ENCODE measurements at regions not wholly inside any gene's neighbourhood (a gene's known extent, or its start where the extent isn't known, plus 50 kb on each side); places are given as distances from the start of the nearest gene placed in this dataset.
"Not testable (repeated sequence)": the region's sequence is repeated elsewhere in the genome, so short reads cannot be mapped to it uniquely, and the experiment has no call there.

GRCh38 chr6:156451088-156451487 lies 326.1 kb upstream of the ARID1B start:
- DNase-seq (ENCODE audit: low read depth in 2 of 2): no peak

- no peak for DNase-seq (ENCODE audit: low read depth in 2 of 2)
These were observed 326.8 kb upstream of the ARID1B start for GRCh38 chr6:156450421-156450820.

GRCh38 chr6:156449569-156449968 lies 327.6 kb upstream of the ARID1B start:
- DNase-seq (ENCODE audit: low read depth in 2 of 2): no peak

GRCh38 chr6:156449128-156449527 lies 328.1 kb upstream of the ARID1B start:
- no peak for DNase-seq (ENCODE audit: low read depth in 2 of 2)

GRCh38 chr6:156448579-156448978 lies 328.6 kb upstream of the ARID1B start:
- DNase-seq (ENCODE audit: low read depth in 2 of 2): no peak

- no peak for DNase-seq (ENCODE audit: low read depth in 2 of 2)
These were observed 336.5 kb upstream of the ARID1B start for GRCh38 chr6:156440688-156441087.

GRCh38 chr6:156438350-156438923 lies 338.7 kb upstream of the ARID1B start:
- no peak for DNase-seq (ENCODE audit: low read depth in 2 of 2)

- no peak for DNase-seq (ENCODE audit: low read depth in 2 of 2)
These were observed 339.9 kb upstream of the ARID1B start for GRCh38 chr6:156437121-156437879.

GRCh38 chr6:156434795-156435190 lies 342.4 kb upstream of the ARID1B start:
- no peak for DNase-seq (ENCODE audit: low read depth in 2 of 2)

GRCh38 chr6:156434049-156434794 lies 343.0 kb upstream of the ARID1B start:
- DNase-seq (ENCODE audit: low read depth in 2 of 2): no peak

- DNase-seq (ENCODE audit: low read depth in 2 of 2): no peak
These were observed 344.6 kb upstream of the ARID1B start for GRCh38 chr6:156432543-156432942.

GRCh38 chr6:156430386-156430785 lies 346.8 kb upstream of the ARID1B start:
- DNase-seq (ENCODE audit: low read depth in 2 of 2): no peak

GRCh38 chr6:156427345-156427744 lies 349.8 kb upstream of the ARID1B start:
- DNase-seq (ENCODE audit: low read depth in 2 of 2): no peak

- DNase-seq (ENCODE audit: low read depth in 2 of 2): no peak
These were observed 351.7 kb upstream of the ARID1B start for GRCh38 chr6:156425359-156426020.

- DNase-seq (ENCODE audit: low read depth in 2 of 2): no peak
These were observed 353.3 kb upstream of the ARID1B start for GRCh38 chr6:156423829-156424228.

GRCh38 chr6:156423075-156423474 lies 354.1 kb upstream of the ARID1B start:
- no peak for DNase-seq (ENCODE audit: low read depth in 2 of 2)

GRCh38 chr6:156421933-156422332 lies 355.2 kb upstream of the ARID1B start:
- DNase-seq (ENCODE audit: low read depth in 2 of 2): no peak

GRCh38 chr6:156421301-156421700 lies 355.9 kb upstream of the ARID1B start:
- DNase-seq (ENCODE audit: low read depth in 2 of 2): not testable (repeated sequence)

GRCh38 chr6:156420172-156420993 lies 356.8 kb upstream of the ARID1B start:
- no peak for DNase-seq (ENCODE audit: low read depth in 2 of 2)

- no peak for DNase-seq (ENCODE audit: low read depth in 2 of 2)
These were observed 357.6 kb upstream of the ARID1B start for GRCh38 chr6:156419594-156419993.

GRCh38 chr6:156418253-156418652 lies 358.9 kb upstream of the ARID1B start:
- DNase-seq (ENCODE audit: low read depth in 2 of 2): no peak
